H9 (cell line): ENCODE measurements at regions not wholly inside any gene's neighbourhood (a gene's known extent, or its start where the extent isn't known, plus 50 kb on each side); places are given as distances from the start of the nearest gene placed in this dataset.

Source experiments
- DNase-seq: peaks from one replicate; pipeline ENCODE4 v3.0.0-alpha.2; 2017
- H2AFZ ChIP-seq: one replicate; pipeline ENCODE4 v1.6.1; 2013; ENCODE audit warnings: mild to moderate bottlenecking, low read length, control low read depth, moderate library complexity
- H2AK5ac ChIP-seq: 2 replicates; pipeline ENCODE4 v1.6.1; 2013; ENCODE audit warnings: low read length, control low read depth, mixed read lengths; ENCODE audit not compliant: insufficient read length
- H2BK120ac ChIP-seq: one replicate; pipeline ENCODE4 v1.6.1; 2013; ENCODE audit warnings: low read depth, mild to moderate bottlenecking, low read length, control low read depth, inconsistent platforms; ENCODE audit not compliant: poor library complexity, severe bottlenecking
- H2BK12ac ChIP-seq: 2 replicates; pipeline ENCODE4 v1.6.1; 2013; ENCODE audit warnings: low read length, control low read depth, mixed read lengths, low read depth; ENCODE audit not compliant: insufficient read length
- H2BK15ac ChIP-seq: 2 replicates; pipeline ENCODE4 v1.6.1; 2013; ENCODE audit warnings: low read depth, low read length, control low read depth
- H2BK20ac ChIP-seq: one replicate; pipeline ENCODE4 v1.6.1; 2013; ENCODE audit warnings: low read depth, mild to moderate bottlenecking, low read length, control low read depth, inconsistent platforms; ENCODE audit not compliant: poor library complexity, severe bottlenecking
- H2BK5ac ChIP-seq: 2 replicates; pipeline ENCODE4 v1.6.1; 2013; ENCODE audit warnings: low read length, control low read depth, mixed read lengths; ENCODE audit not compliant: insufficient read length
- H3K14ac ChIP-seq: 2 replicates; pipeline ENCODE4 v1.6.1; 2013; ENCODE audit warnings: low read length, control low read depth; ENCODE audit not compliant: insufficient read depth
- H3K18ac ChIP-seq: 2 replicates; pipeline ENCODE4 v1.6.1; 2013; ENCODE audit warnings: low read depth, mild to moderate bottlenecking, mixed read lengths, low read length, control low read depth; ENCODE audit not compliant: insufficient read length
- H3K23ac ChIP-seq: 2 replicates; pipeline ENCODE4 v1.6.1; 2013; ENCODE audit warnings: low read length, control low read depth, mixed read lengths, low read depth; ENCODE audit not compliant: insufficient read length
- H3K23me2 ChIP-seq: 2 replicates; pipeline ENCODE4 v1.6.1; 2013; ENCODE audit warnings: low read depth, mild to moderate bottlenecking, mixed read lengths, low read length, control low read depth; ENCODE audit not compliant: insufficient read length, poor library complexity, severe bottlenecking
- H3K27ac ChIP-seq: 2 replicates; pipeline ENCODE4 v1.5.1; 2013; ENCODE audit warnings: low read length, control low read depth, mixed read lengths, low read depth; ENCODE audit not compliant: insufficient read length
- H3K27me3 ChIP-seq: 2 replicates; pipeline ENCODE4 v1.6.1; 2013; ENCODE audit warnings: low read length, control low read depth, inconsistent platforms; ENCODE audit not compliant: insufficient read depth
- H3K4ac ChIP-seq: 2 replicates; pipeline ENCODE4 v1.6.1; 2013; ENCODE audit warnings: low read depth, mild to moderate bottlenecking, control low read depth, inconsistent platforms, low read length, moderate library complexity
- H3K4me1 ChIP-seq: 2 replicates; pipeline ENCODE4 v1.6.1; 2013; ENCODE audit warnings: low read length, control low read depth, inconsistent platforms; ENCODE audit not compliant: insufficient read depth
- H3K4me2 ChIP-seq: 2 replicates; pipeline ENCODE4 v1.6.1; 2013; ENCODE audit warnings: low read length, control low read depth, mixed read lengths; ENCODE audit not compliant: insufficient read length, insufficient read depth
- H3K56ac ChIP-seq: 2 replicates; pipeline ENCODE4 v1.6.1; 2013; ENCODE audit warnings: low read depth, mild to moderate bottlenecking, mixed read lengths, low read length, control low read depth; ENCODE audit not compliant: insufficient read length
- H3K79me1 ChIP-seq: 2 replicates; pipeline ENCODE4 v1.6.1; 2013; ENCODE audit warnings: low read depth, mild to moderate bottlenecking, moderate library complexity, low read length, control low read depth, inconsistent platforms; ENCODE audit not compliant: insufficient read depth, poor library complexity, severe bottlenecking
- H3K79me2 ChIP-seq: 2 replicates; pipeline ENCODE4 v1.6.1; 2013; ENCODE audit warnings: low read length, control low read depth, inconsistent platforms; ENCODE audit not compliant: insufficient read depth
- H3K9ac ChIP-seq: 2 replicates; pipeline ENCODE4 v1.6.1; 2013; ENCODE audit warnings: low read length, control low read depth, mixed read lengths; ENCODE audit not compliant: insufficient read length; ENCODE audit errors: extremely low read depth
- H3K9me3 ChIP-seq: one replicate; pipeline ENCODE4 v1.6.1; 2013; ENCODE audit warnings: low read depth, low read length, inconsistent platforms; ENCODE audit not compliant: control insufficient read depth
- H3T11ph ChIP-seq: one replicate; pipeline ENCODE4 v1.6.1; 2013; ENCODE audit warnings: mild to moderate bottlenecking, low read length, control low read depth, inconsistent platforms
- H4K20me1 ChIP-seq: one replicate; pipeline ENCODE4 v1.6.1; 2013; ENCODE audit not compliant: control insufficient read depth, insufficient read length, insufficient read depth
- H4K5ac ChIP-seq: 2 replicates; pipeline ENCODE4 v1.6.1; 2013; ENCODE audit warnings: low read depth, mild to moderate bottlenecking, mixed read lengths, low read length, control low read depth; ENCODE audit not compliant: insufficient read length
- H4K8ac ChIP-seq: replicated peaks from 2 replicates; pipeline ENCODE4 v1.6.1; 2013; ENCODE audit warnings: low read length, control low read depth, mixed read lengths, low read depth; ENCODE audit not compliant: insufficient read length
- H4K91ac ChIP-seq: 2 replicates; pipeline ENCODE4 v1.6.1; 2013; ENCODE audit warnings: low read depth, mild to moderate bottlenecking, moderate library complexity, mixed read lengths, low read length, control low read depth; ENCODE audit not compliant: insufficient read length
- H3K27ac Mint-ChIP-seq, 3 experiments: 2 replicates in 2 of 3; 3 replicates in 1 of 3; pipeline ENCODE4 v1.8.0; 2020 to 2021; ENCODE audit warnings: mixed read lengths in 3 of 3, mild to moderate bottlenecking in 1 of 3, moderate library complexity in 1 of 3
- H3K27me3 Mint-ChIP-seq: 2 replicates; pipeline ENCODE4 v1.8.0; 2021; ENCODE audit warnings: low read depth, mild to moderate bottlenecking, moderate library complexity, mixed read lengths
- H3K36me3 Mint-ChIP-seq, 3 experiments: 2 replicates in 2 of 3; 3 replicates in 1 of 3; pipeline ENCODE4 v1.8.0; 2020 to 2021; ENCODE audit warnings: low read depth in 3 of 3, mixed read lengths in 3 of 3; ENCODE audit not compliant: insufficient read depth in 1 of 3
- H3K4me1 Mint-ChIP-seq, 2 experiments: 2 replicates each; pipeline ENCODE4 v1.8.0; 2020; ENCODE audit warnings: mixed read lengths in 2 of 2
- H3K4me3 Mint-ChIP-seq, 2 experiments: 2 replicates in 1 of 2; 3 replicates in 1 of 2; pipeline ENCODE4 v1.8.0; 2020 to 2021; ENCODE audit warnings: mild to moderate bottlenecking in 2 of 2, mixed read lengths in 2 of 2, moderate library complexity in 1 of 2
- H3K9me3 Mint-ChIP-seq, 2 experiments: 2 replicates in 1 of 2; 3 replicates in 1 of 2; pipeline ENCODE4 v1.8.0; 2020; ENCODE audit warnings: mild to moderate bottlenecking in 2 of 2, mixed read lengths in 2 of 2, moderate library complexity in 1 of 2
- WGBS: extraction: QIAGEN DNeasy Blood & Tissue Kit; methylation state at CpG from one replicate; pipeline ENCODE4 v1.1.7; 2013; ENCODE audit warnings: missing lambda C conversion rate, low lambda C conversion rate, mixed read lengths; ENCODE audit not compliant: insufficient read length; ENCODE audit errors: extremely low coverage; 5-methylcytosine and 5-hydroxymethylcytosine counted together
- TF ChIP-seq, protein P1 (sequence below): fragments of 200-600 bp; sonication (generic); conservative IDR thresholded peaks from 3 replicates; pipeline ENCODE4 v1.8.0; 2021; ENCODE audit warnings: antibody characterized with exemption, mild to moderate bottlenecking

DNA sequence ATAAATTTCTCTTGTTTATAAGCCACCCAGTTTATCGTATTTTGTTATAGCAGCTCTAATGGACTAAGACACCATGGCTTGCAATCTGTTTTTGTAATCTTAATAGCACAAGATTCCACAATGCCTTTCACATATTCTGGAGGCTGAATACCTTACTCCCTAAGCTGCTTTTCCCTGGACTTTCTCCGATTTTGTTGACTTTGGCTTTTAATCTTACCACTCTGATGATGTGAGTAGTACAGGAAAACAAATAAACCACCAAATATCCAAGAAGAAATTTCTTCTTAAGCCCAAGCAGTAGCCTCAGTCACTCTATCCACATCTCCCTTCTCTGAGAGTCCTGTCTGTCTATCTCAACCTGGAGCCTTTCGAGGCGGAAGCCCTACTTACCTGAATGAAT lies 838.6 kb downstream of the LTN1 start:
- H3K27ac ChIP-seq: no peak overlapping the region
- H2BK20ac ChIP-seq: no peak overlapping the region
- no peak overlapping the region for H3K23ac ChIP-seq
- WGBS: no CpG with 5 or more reads among the region's 4 CpGs
- H3K27me3 ChIP-seq: no peaks in the 10 kb centered on the region
- TF ChIP-seq, protein P1, sequence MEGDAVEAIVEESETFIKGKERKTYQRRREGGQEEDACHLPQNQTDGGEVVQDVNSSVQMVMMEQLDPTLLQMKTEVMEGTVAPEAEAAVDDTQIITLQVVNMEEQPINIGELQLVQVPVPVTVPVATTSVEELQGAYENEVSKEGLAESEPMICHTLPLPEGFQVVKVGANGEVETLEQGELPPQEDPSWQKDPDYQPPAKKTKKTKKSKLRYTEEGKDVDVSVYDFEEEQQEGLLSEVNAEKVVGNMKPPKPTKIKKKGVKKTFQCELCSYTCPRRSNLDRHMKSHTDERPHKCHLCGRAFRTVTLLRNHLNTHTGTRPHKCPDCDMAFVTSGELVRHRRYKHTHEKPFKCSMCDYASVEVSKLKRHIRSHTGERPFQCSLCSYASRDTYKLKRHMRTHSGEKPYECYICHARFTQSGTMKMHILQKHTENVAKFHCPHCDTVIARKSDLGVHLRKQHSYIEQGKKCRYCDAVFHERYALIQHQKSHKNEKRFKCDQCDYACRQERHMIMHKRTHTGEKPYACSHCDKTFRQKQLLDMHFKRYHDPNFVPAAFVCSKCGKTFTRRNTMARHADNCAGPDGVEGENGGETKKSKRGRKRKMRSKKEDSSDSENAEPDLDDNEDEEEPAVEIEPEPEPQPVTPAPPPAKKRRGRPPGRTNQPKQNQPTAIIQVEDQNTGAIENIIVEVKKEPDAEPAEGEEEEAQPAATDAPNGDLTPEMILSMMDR: no peak
- DNase-seq: no peak
- H2AFZ ChIP-seq: no peak overlapping the region
- no peak overlapping the region for H2AK5ac ChIP-seq
- H3K79me2 ChIP-seq: no peaks in the 10 kb centered on the region
- no peak overlapping the region for H4K5ac ChIP-seq
- no peak overlapping the region for H3K56ac ChIP-seq
- Mint-ChIP-seq H3K9me3 (no peaks in the 10 kb centered on the region), H3K36me3 (no peaks in the 10 kb centered on the region), H3K27ac (no peak overlapping the region), H3K27me3 (no peaks in the 10 kb centered on the region), H3K4me1 (no peaks in the 10 kb centered on the region), H3K4me3 (no peak overlapping the region)
- H4K91ac ChIP-seq: no peak overlapping the region
- H4K8ac ChIP-seq: no peak overlapping the region
- no peaks in the 10 kb centered on the region for H3K79me1 ChIP-seq
- no peak overlapping the region for H2BK12ac ChIP-seq
- no peak overlapping the region for H3T11ph ChIP-seq
- no peak overlapping the region for H2BK120ac ChIP-seq
- no peak overlapping the region for H2BK5ac ChIP-seq
- no peak overlapping the region for H3K4me2 ChIP-seq
- no peak overlapping the region for H3K14ac ChIP-seq
- no peaks in the 10 kb centered on the region for H3K4me1 ChIP-seq
- no peaks in the 10 kb centered on the region for H4K20me1 ChIP-seq
- no peak overlapping the region for H3K9ac ChIP-seq
- H2BK15ac ChIP-seq: no peak overlapping the region
- no peak overlapping the region for H3K4ac ChIP-seq
- H3K9me3 ChIP-seq: no peaks in the 10 kb centered on the region
- no peaks in the 10 kb centered on the region for H3K23me2 ChIP-seq
- no peak overlapping the region for H3K18ac ChIP-seq
